OCI-LY7 (cell line): ENCODE measurements at regions not wholly inside any gene's neighbourhood (a gene's known extent, or its start where the extent isn't known, plus 50 kb on each side); places are given as distances from the start of the nearest gene placed in this dataset.

Experiments
- BruUV-seq: library from RNA; stranded (reverse); fragments of 400-500 nt; replicated peaks from 2 replicates; lab custom pipeline; 2021; lab: Mats Ljungman, UMichigan
- CTCF ChIA-PET: fragments of 300-600 bp; sonication (Branson Sonifier 250); formaldehyde crosslinking; loops from one replicate; lab custom pipeline; 2022; ENCODE audit warnings: antibody characterized with exemption; ENCODE audit not compliant: unreplicated experiment; lab: Charles Lee
- POLR2A ChIA-PET: fragments of 300-600 bp; sonication (Branson Sonifier 250); formaldehyde crosslinking; loops from one replicate; lab custom pipeline; 2022; ENCODE audit warnings: antibody characterized with exemption; lab: Charles Lee
- DNase-seq: peaks from one replicate; pipeline ENCODE4 v3.0.0-alpha.2; 2015; ENCODE audit warnings: low spot score
- H2AFZ ChIP-seq: fragments of 200-600 bp; sonication (generic), shearing (Covaris generic); 2 replicates; pipeline ENCODE4 v1.6.1; 2014; ENCODE audit warnings: mild to moderate bottlenecking, antibody characterized with exemption, low read length, moderate library complexity
- H3K27ac ChIP-seq: fragments of 200-600 bp; sonication (generic); 2 replicates; pipeline ENCODE4 v1.5.1; 2014; ENCODE audit warnings: mixed run types, low read depth, mild to moderate bottlenecking, moderate library complexity, low read length, inconsistent platforms; ENCODE audit not compliant: poor library complexity, severe bottlenecking
- H3K36me3 ChIP-seq: fragments of 200-600 bp; sonication (generic); 2 replicates; pipeline ENCODE4 v1.6.1; 2014; ENCODE audit warnings: mild to moderate bottlenecking, antibody characterized with exemption, low read length, moderate library complexity, mixed read lengths; ENCODE audit not compliant: insufficient read depth
- H3K4me1 ChIP-seq: fragments of 200-600 bp; sonication (generic); 2 replicates; pipeline ENCODE4 v1.5.1; 2014; ENCODE audit warnings: mild to moderate bottlenecking, low read length; ENCODE audit not compliant: insufficient read depth, poor library complexity, severe bottlenecking
- H3K4me2 ChIP-seq: fragments of 200-600 bp; sonication (generic); 2 replicates; pipeline ENCODE4 v1.6.1; 2014; ENCODE audit warnings: mild to moderate bottlenecking, low read length
- H3K4me3 ChIP-seq: fragments of 200-600 bp; sonication (generic); 2 replicates; pipeline ENCODE4 v1.5.1; 2014; ENCODE audit warnings: mild to moderate bottlenecking, low read depth, low read length; ENCODE audit not compliant: poor library complexity, severe bottlenecking
- H3K79me2 ChIP-seq: fragments of 200-600 bp; sonication (generic); 2 replicates; pipeline ENCODE4 v1.6.1; 2016; ENCODE audit warnings: low read depth, mild to moderate bottlenecking, low read length, moderate library complexity, mixed read lengths; ENCODE audit not compliant: insufficient read depth
- H3K9me2 ChIP-seq: fragments of 200-600 bp; sonication (generic); 2 replicates; pipeline ENCODE4 v1.6.1; 2016; ENCODE audit warnings: mild to moderate bottlenecking, low read length, mixed read lengths; ENCODE audit not compliant: insufficient read depth
- H3K9me3 ChIP-seq: fragments of 200-600 bp; sonication (generic); 2 replicates; pipeline ENCODE4 v1.6.1; 2014; ENCODE audit warnings: mild to moderate bottlenecking, mixed run types, low read length, mixed read lengths
- H4K20me1 ChIP-seq: fragments of 200-600 bp; sonication (generic); 2 replicates; pipeline ENCODE4 v1.6.1; 2014; ENCODE audit warnings: mild to moderate bottlenecking, antibody characterized with exemption, low read length, moderate library complexity, mixed read lengths; ENCODE audit not compliant: insufficient read depth
- CTCF ChIP-seq: fragments of 200-600 bp; sonication (generic); conservative IDR thresholded peaks from 2 replicates; pipeline ENCODE4 v1.5.1; 2014; ENCODE audit warnings: mild to moderate bottlenecking, antibody characterized with exemption, low read length, moderate library complexity, mixed read lengths
- EZH2phosphoT487 ChIP-seq: fragments of 200-600 bp; sonication (generic); IDR thresholded peaks from 2 replicates; pipeline ENCODE4 v1.6.1; 2018; ENCODE audit warnings: low read depth, borderline replicate concordance, mild to moderate bottlenecking, mixed run types, antibody characterized with exemption, low read length, moderate library complexity, mixed read lengths
- intact Hi-C: fragments of 100-400 bp; cut with micrococcal nuclease; formaldehyde crosslinking; loops from one replicate; pipeline ENCODE4 v1.10.0; 2022; ENCODE audit not compliant: unreplicated experiment

GRCh38 chrX:4994855-4995254 lies 1233.8 kb downstream of the NLGN4X start:
- Histone ChIP-seq H3K4me3 (no peak overlapping the region), H3K9me2 (no peaks in the 10 kb centered on the region), H2AFZ (no peak overlapping the region), H3K79me2 (no peaks in the 10 kb centered on the region), H3K4me1 (no peaks in the 10 kb centered on the region), H3K9me3 (no peaks in the 10 kb centered on the region), H3K4me2 (no peak overlapping the region), H3K36me3 (no peaks in the 10 kb centered on the region), H4K20me1 (no peaks in the 10 kb centered on the region), H3K27ac (no peak overlapping the region)
- intact Hi-C loops: no loop called here
- TF ChIP-seq CTCF (no peak), EZH2phosphoT487 (no peak)
- BruUV-seq: no TSS peak
- DNase-seq: no peak
- ChIA-PET CTCF (no interaction called here), POLR2A (no interaction called here)

GRCh38 chrX:4978613-4979012 lies 1250.1 kb downstream of the NLGN4X start:
- H3K4me1 ChIP-seq: no peaks in the 10 kb centered on the region
- no peaks in the 10 kb centered on the region for H3K36me3 ChIP-seq
- no peaks in the 10 kb centered on the region for H4K20me1 ChIP-seq
- no peak overlapping the region for H3K4me3 ChIP-seq
- BruUV-seq: no TSS peak
- CTCF ChIA-PET: no interaction called here
- TF ChIP-seq EZH2phosphoT487 (no peak), CTCF (no peak)
- H2AFZ ChIP-seq: no peak overlapping the region
- POLR2A ChIA-PET: no interaction called here
- H3K9me3 ChIP-seq: no peaks in the 10 kb centered on the region
- no peak for DNase-seq
- H3K27ac ChIP-seq: no peak overlapping the region
- H3K4me2 ChIP-seq: no peak overlapping the region
- no peaks in the 10 kb centered on the region for H3K79me2 ChIP-seq
- intact Hi-C loops: no loop called here
- no peaks in the 10 kb centered on the region for H3K9me2 ChIP-seq

GRCh38 chrX:4971646-4972045 lies 1257.0 kb downstream of the NLGN4X start:
- H3K4me2 ChIP-seq: no peak overlapping the region
- ChIA-PET POLR2A (no interaction called here), CTCF (no interaction called here)
- no peaks in the 10 kb centered on the region for H3K9me2 ChIP-seq
- H3K79me2 ChIP-seq: no peaks in the 10 kb centered on the region
- no peak overlapping the region for H3K4me3 ChIP-seq
- H3K9me3 ChIP-seq: no peaks in the 10 kb centered on the region
- BruUV-seq: no TSS peak
- H3K36me3 ChIP-seq: no peaks in the 10 kb centered on the region
- no peak for TF ChIP-seq CTCF
- H3K27ac ChIP-seq: no peak overlapping the region
- H2AFZ ChIP-seq: no peak overlapping the region
- intact Hi-C loops: no loop called here
- no peak for DNase-seq
- H3K4me1 ChIP-seq: no peaks in the 10 kb centered on the region
- H4K20me1 ChIP-seq: no peaks in the 10 kb centered on the region
